ENCODE measurements at regions not wholly inside any gene's neighbourhood (a gene's known extent, or its start where the extent isn't known, plus 50 kb on each side); places are given as distances from the start of the nearest gene placed in this dataset.

DNA sequence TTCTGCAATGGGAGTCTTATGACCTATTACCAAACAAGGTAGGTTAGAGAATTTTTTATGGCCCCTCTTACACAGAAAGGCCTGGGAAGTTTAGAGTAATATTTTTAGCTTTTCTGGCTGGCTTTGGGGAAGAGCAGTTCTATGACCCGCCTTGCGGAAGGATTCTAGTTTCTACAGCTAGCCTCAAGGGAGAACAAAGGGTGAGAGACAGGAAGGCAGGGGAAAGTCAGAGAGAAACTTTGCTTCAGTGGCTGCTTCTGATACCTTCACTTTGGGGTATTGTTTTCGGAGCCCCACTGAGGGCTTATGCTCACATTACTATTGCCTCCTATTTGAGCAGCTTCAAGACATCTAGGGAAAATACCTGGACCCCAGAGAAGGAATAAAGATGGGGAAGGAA lies 80.7 kb upstream of the NUDT4 start:
- TF ChIP-seq EZH2phosphoT487 (IDR thresholded peaks at IDR 0.05; ENCODE audit: borderline replicate concordance, low read length) = no peak
- TF ChIP-seq, protein P1, sequence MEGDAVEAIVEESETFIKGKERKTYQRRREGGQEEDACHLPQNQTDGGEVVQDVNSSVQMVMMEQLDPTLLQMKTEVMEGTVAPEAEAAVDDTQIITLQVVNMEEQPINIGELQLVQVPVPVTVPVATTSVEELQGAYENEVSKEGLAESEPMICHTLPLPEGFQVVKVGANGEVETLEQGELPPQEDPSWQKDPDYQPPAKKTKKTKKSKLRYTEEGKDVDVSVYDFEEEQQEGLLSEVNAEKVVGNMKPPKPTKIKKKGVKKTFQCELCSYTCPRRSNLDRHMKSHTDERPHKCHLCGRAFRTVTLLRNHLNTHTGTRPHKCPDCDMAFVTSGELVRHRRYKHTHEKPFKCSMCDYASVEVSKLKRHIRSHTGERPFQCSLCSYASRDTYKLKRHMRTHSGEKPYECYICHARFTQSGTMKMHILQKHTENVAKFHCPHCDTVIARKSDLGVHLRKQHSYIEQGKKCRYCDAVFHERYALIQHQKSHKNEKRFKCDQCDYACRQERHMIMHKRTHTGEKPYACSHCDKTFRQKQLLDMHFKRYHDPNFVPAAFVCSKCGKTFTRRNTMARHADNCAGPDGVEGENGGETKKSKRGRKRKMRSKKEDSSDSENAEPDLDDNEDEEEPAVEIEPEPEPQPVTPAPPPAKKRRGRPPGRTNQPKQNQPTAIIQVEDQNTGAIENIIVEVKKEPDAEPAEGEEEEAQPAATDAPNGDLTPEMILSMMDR (conservative IDR thresholded peaks at IDR 0.05; ENCODE audit: low read depth, low read length) = no peak

Data from PC-3 (cell line).